ENCODE measurements at regions not wholly inside any gene's neighbourhood (a gene's known extent, or its start where the extent isn't known, plus 50 kb on each side); places are given as distances from the start of the nearest gene placed in this dataset.

DNA sequence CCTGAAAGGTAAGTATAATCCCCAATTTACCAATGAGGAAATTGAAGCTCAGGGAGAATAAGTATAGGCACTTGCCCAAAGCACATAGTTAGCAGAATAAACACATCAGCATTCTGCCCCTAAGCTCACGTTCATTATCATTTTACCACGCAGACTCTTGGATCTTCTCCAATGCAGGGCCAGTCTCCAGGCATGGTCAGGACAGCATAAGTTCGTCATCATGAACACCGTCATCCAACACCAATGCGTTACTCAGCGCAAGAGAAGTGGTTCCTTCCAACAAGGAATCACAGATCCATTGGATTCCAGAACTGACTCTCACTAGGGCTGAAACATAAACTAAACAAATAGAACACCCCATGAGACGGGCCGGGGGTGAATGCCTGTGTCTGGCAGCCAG lies 86.5 kb upstream of the GPM6B start:
- Histone ChIP-seq H3K4me1 (ENCODE audit: control insufficient read depth, insufficient read depth, low read length, poor library complexity, severe bottlenecking) (no peaks in the 10 kb centered on the region), H3K4me3 (ENCODE audit: extremely low read depth, insufficient read depth, low read length, poor library complexity, severe bottlenecking) (no peak overlapping the region), H3K9me3 (ENCODE audit: control insufficient read depth, low read length) (no peaks in the 10 kb centered on the region), H3K36me3 (ENCODE audit: control insufficient read depth, insufficient read depth, low read length) (no peaks in the 10 kb centered on the region), H3K27ac (ENCODE audit: low read depth, low read length, severe bottlenecking) (no peak overlapping the region)
- WGBS, 2 experiments (ENCODE audit: insufficient coverage in 2 of 2) = 94 to 100% methylated on average over 1 to 6 of the region's 8 CpGs

DNA sequence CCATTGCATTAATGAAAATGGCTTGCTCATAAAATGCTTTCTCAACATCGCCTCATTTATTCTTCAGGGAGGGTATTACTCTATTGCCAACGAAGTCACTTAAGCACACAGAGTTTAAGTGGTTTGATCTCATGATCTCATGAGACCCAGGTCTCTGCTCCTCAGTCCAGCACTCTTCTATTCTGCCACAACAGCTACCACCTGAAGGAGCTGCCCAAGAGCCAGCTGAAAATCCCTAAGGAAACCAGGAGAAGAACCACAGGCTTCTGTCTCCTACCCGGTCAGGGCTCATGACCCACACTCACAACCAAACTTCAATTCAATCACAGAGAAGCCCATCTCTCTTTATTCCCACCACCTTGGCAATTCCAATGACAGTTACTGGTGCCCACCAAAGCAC lies 85.5 kb upstream of the GPM6B start:
- H3K36me3 ChIP-seq (ENCODE audit: control insufficient read depth, insufficient read depth, low read length) = no peaks in the 10 kb centered on the region
- no peak overlapping the region for H3K27ac ChIP-seq (ENCODE audit: low read depth, low read length, severe bottlenecking)
- H3K4me3 ChIP-seq (ENCODE audit: extremely low read depth, insufficient read depth, low read length, poor library complexity, severe bottlenecking) = no peak overlapping the region
- WGBS, 2 experiments (ENCODE audit: insufficient coverage in 2 of 2) = no CpG with 5 or more reads among the region's 3 CpGs
- no peaks in the 10 kb centered on the region for H3K4me1 ChIP-seq (ENCODE audit: control insufficient read depth, insufficient read depth, low read length, poor library complexity, severe bottlenecking)
- H3K9me3 ChIP-seq (ENCODE audit: control insufficient read depth, low read length) = no peaks in the 10 kb centered on the region

DNA sequence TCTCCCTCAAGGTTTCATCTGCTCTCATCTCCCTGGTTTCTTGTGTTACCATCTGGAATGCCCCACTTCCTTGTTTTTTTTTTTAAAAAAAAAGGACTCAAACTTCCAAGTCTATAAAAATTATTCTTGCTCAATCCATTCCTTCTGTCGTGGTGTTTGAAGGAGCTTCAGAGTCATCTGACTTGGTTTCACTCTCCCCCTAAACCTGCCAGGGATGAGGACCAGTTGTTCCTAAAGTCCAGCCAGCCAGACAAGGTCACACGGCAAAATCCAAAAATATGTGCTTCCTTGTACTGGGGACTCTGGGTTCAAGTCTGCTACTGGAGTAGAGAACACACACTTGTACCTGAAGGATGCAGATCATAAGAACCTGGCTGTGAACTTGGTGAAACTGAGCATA lies 84.5 kb upstream of the GPM6B start:
- no CpG with 5 or more reads among the region's 2 CpGs for WGBS, 2 experiments (ENCODE audit: insufficient coverage in 2 of 2)
- H3K4me1 ChIP-seq (ENCODE audit: control insufficient read depth, insufficient read depth, low read length, poor library complexity, severe bottlenecking) = no peaks in the 10 kb centered on the region
- no peak overlapping the region for H3K4me3 ChIP-seq (ENCODE audit: extremely low read depth, insufficient read depth, low read length, poor library complexity, severe bottlenecking)
- H3K27ac ChIP-seq (ENCODE audit: low read depth, low read length, severe bottlenecking) = no peak overlapping the region
- H3K36me3 ChIP-seq (ENCODE audit: control insufficient read depth, insufficient read depth, low read length) = no peaks in the 10 kb centered on the region
- H3K9me3 ChIP-seq (ENCODE audit: control insufficient read depth, low read length) = no peaks in the 10 kb centered on the region

DNA sequence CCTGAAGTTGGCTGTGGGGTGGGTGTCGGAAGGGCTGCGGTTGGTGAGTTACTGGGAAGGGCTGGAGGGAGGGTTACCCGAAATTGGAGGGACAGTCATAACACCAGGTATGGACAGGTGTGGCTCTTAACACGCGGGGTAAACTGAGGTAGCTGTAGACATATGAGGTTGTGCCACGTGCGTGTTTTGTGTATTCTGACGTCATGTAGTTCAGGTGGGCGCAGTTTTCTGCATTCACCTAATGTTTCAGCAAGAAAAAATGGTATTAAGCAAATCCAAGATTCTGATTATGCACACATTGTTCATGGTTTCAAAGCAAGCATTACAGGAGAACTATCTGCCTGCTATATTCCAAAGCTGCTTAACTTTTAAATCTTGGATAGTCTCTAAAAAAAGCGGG lies 83.5 kb upstream of the GPM6B start:
- Histone ChIP-seq H3K27ac (ENCODE audit: low read depth, low read length, severe bottlenecking) (no peak overlapping the region), H3K36me3 (ENCODE audit: control insufficient read depth, insufficient read depth, low read length) (no peaks in the 10 kb centered on the region), H3K4me3 (ENCODE audit: extremely low read depth, insufficient read depth, low read length, poor library complexity, severe bottlenecking) (no peak overlapping the region), H3K4me1 (ENCODE audit: control insufficient read depth, insufficient read depth, low read length, poor library complexity, severe bottlenecking) (no peaks in the 10 kb centered on the region), H3K9me3 (ENCODE audit: control insufficient read depth, low read length) (no peaks in the 10 kb centered on the region)
- WGBS, 2 experiments (ENCODE audit: insufficient coverage in 2 of 2) = 96% methylated on average over 5 of the region's 10 CpGs; no CpG with 5 or more reads in 1 of the 2 experiments

DNA sequence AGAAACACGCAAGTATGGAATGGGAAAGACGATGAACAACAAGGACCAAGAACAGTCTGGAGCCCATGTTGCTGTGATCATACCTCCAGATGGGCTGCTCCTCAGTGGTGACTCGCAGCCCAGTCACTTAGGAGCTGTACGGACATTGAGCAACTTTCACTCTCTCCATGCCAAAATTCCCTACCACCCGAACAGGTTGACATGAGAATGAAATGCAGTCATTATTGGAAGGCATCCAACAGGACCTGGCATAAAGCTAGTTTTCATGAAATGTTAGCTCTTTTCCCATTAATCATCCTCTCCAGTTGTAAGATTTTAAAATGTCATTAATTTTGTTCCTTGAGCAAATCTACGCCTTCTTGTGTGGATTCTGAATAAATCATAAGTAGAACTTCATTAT lies 82.7 kb upstream of the GPM6B start:
- Histone ChIP-seq H3K27ac (ENCODE audit: low read depth, low read length, severe bottlenecking) (no peak overlapping the region), H3K4me1 (ENCODE audit: control insufficient read depth, insufficient read depth, low read length, poor library complexity, severe bottlenecking) (no peaks in the 10 kb centered on the region), H3K36me3 (ENCODE audit: control insufficient read depth, insufficient read depth, low read length) (no peaks in the 10 kb centered on the region), H3K4me3 (ENCODE audit: extremely low read depth, insufficient read depth, low read length, poor library complexity, severe bottlenecking) (no peak overlapping the region), H3K9me3 (ENCODE audit: control insufficient read depth, low read length) (no peaks in the 10 kb centered on the region)
- 100% methylated on average over 1 to 2 of the region's 6 CpGs for WGBS, 2 experiments (ENCODE audit: insufficient coverage in 2 of 2)

DNA sequence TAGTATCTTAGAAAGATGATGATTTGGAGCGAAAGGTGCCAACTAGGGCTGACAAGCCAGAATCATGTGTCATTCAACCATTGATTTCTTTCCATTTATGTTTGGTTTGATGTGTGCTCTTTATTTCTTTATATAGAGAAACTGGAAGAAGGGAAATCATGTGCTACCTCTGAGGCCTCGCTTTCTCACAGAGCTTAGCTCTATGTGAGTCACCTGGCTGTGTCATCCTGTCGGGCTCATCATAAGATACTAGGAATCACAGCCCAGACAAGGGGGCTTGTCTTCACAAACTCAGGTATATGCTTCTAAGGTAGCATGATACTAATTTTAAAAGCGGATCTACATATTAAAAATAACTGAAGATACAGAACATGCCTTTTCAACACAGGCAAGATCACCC lies 81.7 kb upstream of the GPM6B start:
- no peak overlapping the region for H3K27ac ChIP-seq (ENCODE audit: low read depth, low read length, severe bottlenecking)

DNA sequence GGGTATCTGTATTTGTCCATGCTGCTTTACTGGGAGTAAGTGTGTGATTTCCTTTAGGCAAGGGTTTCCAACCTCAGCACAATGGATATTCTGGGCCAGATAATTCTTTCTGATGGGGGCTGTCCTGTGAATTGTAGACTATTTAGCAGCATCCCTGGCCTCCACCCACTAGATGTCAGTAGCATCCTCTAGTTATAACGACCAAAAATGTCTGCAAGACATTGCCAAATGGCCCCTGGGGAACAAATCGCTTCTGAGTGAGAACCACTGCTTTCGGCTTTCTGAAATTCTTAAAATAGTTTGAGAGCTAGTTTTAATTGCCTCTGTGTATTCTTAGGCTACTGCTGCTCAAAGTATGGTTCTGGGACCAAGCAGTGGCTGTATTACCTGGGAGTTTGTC lies 81.2 kb upstream of the GPM6B start:
- no peaks in the 10 kb centered on the region for H3K4me1 ChIP-seq (ENCODE audit: control insufficient read depth, insufficient read depth, low read length, poor library complexity, severe bottlenecking)
- H3K27ac ChIP-seq (ENCODE audit: low read depth, low read length, severe bottlenecking) = no peak overlapping the region
- no peaks in the 10 kb centered on the region for H3K36me3 ChIP-seq (ENCODE audit: control insufficient read depth, insufficient read depth, low read length)
- WGBS, 2 experiments (ENCODE audit: insufficient coverage in 2 of 2) = 79% methylated on average over 2 of the region's 3 CpGs; no CpG with 5 or more reads in 1 of the 2 experiments
- H3K9me3 ChIP-seq (ENCODE audit: control insufficient read depth, low read length) = no peaks in the 10 kb centered on the region
- no peak overlapping the region for H3K4me3 ChIP-seq (ENCODE audit: extremely low read depth, insufficient read depth, low read length, poor library complexity, severe bottlenecking)

More for the DNA sequence above, 81.7 kb upstream of the GPM6B start:
- Histone ChIP-seq H3K9me3 (ENCODE audit: control insufficient read depth, low read length) (no peaks in the 10 kb centered on the region), H3K4me3 (ENCODE audit: extremely low read depth, insufficient read depth, low read length, poor library complexity, severe bottlenecking) (no peak overlapping the region), H3K36me3 (ENCODE audit: control insufficient read depth, insufficient read depth, low read length) (no peaks in the 10 kb centered on the region), H3K4me1 (ENCODE audit: control insufficient read depth, insufficient read depth, low read length, poor library complexity, severe bottlenecking) (no peaks in the 10 kb centered on the region)
- 42% methylated on average over 2 of the region's 4 CpGs; no CpG with 5 or more reads in 1 of the 2 experiments for WGBS, 2 experiments (ENCODE audit: insufficient coverage in 2 of 2)

DNA sequence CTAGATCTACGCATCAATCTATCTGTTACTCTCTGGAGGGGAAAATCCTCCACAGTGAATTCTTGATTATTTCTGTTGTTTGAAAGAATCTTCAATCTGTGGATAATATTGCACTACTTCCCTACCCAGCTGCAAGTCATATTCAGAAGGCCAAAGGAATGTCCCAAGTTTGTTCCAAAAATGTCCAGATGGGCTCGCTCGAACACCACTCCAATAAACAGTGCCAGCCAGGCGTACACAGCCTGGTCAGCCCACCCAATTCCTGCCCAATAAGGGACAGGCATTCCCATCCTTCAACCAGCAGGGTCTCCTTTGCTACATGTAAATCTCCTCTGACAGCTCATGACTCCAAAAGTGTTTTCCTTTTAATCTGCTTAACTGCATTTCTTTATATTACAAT lies 80.7 kb upstream of the GPM6B start:
- Histone ChIP-seq H3K9me3 (ENCODE audit: control insufficient read depth, low read length) (no peaks in the 10 kb centered on the region), H3K27ac (ENCODE audit: low read depth, low read length, severe bottlenecking) (no peak overlapping the region), H3K36me3 (ENCODE audit: control insufficient read depth, insufficient read depth, low read length) (no peaks in the 10 kb centered on the region), H3K4me1 (ENCODE audit: control insufficient read depth, insufficient read depth, low read length, poor library complexity, severe bottlenecking) (no peaks in the 10 kb centered on the region), H3K4me3 (ENCODE audit: extremely low read depth, insufficient read depth, low read length, poor library complexity, severe bottlenecking) (no peak overlapping the region)
- 76 to 100% methylated on average over 1 to 2 of the region's 4 CpGs for WGBS, 2 experiments (ENCODE audit: insufficient coverage in 2 of 2)

DNA sequence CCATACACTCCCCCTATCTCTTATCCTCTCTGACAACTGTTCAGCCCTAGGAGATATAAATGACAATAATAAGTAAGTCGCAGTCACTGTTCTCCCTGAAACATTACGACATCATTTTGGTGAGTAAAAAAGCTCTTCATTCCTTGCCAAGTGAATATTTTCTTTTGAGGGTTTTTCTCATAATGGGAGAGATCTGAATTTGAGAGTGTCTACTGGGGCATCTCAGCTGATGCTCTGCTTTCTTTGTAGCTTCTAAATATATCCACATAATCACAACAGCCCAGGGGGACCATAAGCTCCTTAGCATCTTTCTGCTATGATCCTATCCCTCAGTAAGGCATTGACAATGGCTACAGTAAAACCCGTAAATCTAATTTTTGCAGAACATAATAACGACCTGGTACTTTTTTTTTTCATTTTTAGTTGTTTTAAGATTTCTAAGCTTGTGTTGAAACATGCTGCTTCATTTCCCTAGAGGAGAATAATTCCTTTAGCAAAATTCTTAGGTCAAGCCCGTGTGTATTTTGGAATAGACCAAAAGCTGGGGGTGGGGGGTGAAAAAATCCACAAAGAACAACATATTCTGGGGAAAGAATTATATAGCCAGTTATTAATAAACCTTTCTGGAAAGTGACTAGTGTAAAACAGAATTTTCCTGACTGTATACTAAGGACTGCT lies 78.1 kb upstream of the GPM6B start:
- no peak overlapping the region for H3K4me3 ChIP-seq (ENCODE audit: extremely low read depth, insufficient read depth, low read length, poor library complexity, severe bottlenecking)
- no peaks in the 10 kb centered on the region for H3K36me3 ChIP-seq (ENCODE audit: control insufficient read depth, insufficient read depth, low read length)
- no CpG with 5 or more reads among the region's 5 CpGs for WGBS, 2 experiments (ENCODE audit: insufficient coverage in 2 of 2)
- H3K4me1 ChIP-seq (ENCODE audit: control insufficient read depth, insufficient read depth, low read length, poor library complexity, severe bottlenecking) = no peaks in the 10 kb centered on the region
- H3K9me3 ChIP-seq (ENCODE audit: control insufficient read depth, low read length) = no peaks in the 10 kb centered on the region
- no peak overlapping the region for H3K27ac ChIP-seq (ENCODE audit: low read depth, low read length, severe bottlenecking)

DNA sequence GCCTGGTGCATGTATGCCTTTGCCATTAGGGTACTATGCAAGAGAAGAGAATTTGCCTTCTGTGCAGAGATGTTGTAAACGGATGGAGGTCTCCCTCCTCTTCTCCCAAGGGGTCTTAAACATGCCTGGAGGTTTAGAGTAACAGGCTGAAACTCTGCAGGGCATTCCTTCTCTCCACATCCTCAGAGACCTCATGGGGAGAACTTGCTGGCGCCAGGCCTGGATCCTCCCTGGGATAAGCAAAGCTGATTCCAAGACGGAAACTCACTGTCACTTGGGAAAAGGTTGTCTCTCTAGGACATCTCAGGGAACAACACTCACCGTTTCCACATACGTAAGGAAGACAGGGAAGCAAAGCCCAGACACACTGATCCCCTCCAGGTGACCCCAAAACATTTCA lies 76.9 kb upstream of the GPM6B start:
- WGBS, 2 experiments (ENCODE audit: insufficient coverage in 2 of 2) = 80 to 100% methylated on average over 1 to 2 of the region's 5 CpGs
- Histone ChIP-seq H3K4me3 (ENCODE audit: extremely low read depth, insufficient read depth, low read length, poor library complexity, severe bottlenecking) (no peak overlapping the region), H3K4me1 (ENCODE audit: control insufficient read depth, insufficient read depth, low read length, poor library complexity, severe bottlenecking) (no peaks in the 10 kb centered on the region), H3K36me3 (ENCODE audit: control insufficient read depth, insufficient read depth, low read length) (no peaks in the 10 kb centered on the region), H3K9me3 (ENCODE audit: control insufficient read depth, low read length) (no peaks in the 10 kb centered on the region), H3K27ac (ENCODE audit: low read depth, low read length, severe bottlenecking) (no peak overlapping the region)

DNA sequence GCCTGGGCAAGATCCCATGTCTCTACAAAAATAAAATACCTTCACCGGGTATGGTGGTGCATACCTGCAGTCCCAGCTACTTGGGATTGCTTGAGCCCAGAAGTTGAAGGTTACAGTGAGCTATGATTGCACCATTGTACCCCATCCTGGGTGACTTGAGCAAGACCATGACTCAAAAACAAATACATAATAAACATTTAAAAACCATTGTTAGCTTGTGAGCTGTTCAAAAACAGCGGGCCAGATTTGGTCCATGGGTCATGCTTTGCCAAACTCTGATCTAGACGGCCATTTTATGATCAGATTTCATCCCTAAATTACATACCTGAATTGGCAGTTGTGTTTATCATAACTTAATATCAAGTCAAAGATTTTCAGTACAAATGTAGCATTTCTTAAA lies 76.0 kb upstream of the GPM6B start:
- 100% methylated on average over 1 of the region's 3 CpGs; no CpG with 5 or more reads in 1 of the 2 experiments for WGBS, 2 experiments (ENCODE audit: insufficient coverage in 2 of 2)
- no peaks in the 10 kb centered on the region for H3K9me3 ChIP-seq (ENCODE audit: control insufficient read depth, low read length)
- H3K36me3 ChIP-seq (ENCODE audit: control insufficient read depth, insufficient read depth, low read length) = no peaks in the 10 kb centered on the region
- no peak overlapping the region for H3K4me3 ChIP-seq (ENCODE audit: extremely low read depth, insufficient read depth, low read length, poor library complexity, severe bottlenecking)
- no peak overlapping the region for H3K27ac ChIP-seq (ENCODE audit: low read depth, low read length, severe bottlenecking)
- H3K4me1 ChIP-seq (ENCODE audit: control insufficient read depth, insufficient read depth, low read length, poor library complexity, severe bottlenecking) = peaks cover 4% of the 10 kb centered on the region

Measured in mesodermal cell (in vitro differentiated cells).